PFSK-1 (cell line): ENCODE measurements at regions not wholly inside any gene's neighbourhood (a gene's known extent, or its start where the extent isn't known, plus 50 kb on each side); places are given as distances from the start of the nearest gene placed in this dataset.

Source experiments
- FOXP2 ChIP-seq: optimal IDR thresholded peaks from 2 replicates; pipeline ENCODE3; 2011; ENCODE audit warnings: borderline replicate concordance, control low read depth, inconsistent platforms; ENCODE audit not compliant: insufficient read depth; ENCODE audit errors: extremely low read length, extremely low read depth
- POLR2AphosphoS5 ChIP-seq: IDR thresholded peaks from 2 replicates; pipeline ENCODE4 v1.6.1; 2012; ENCODE audit warnings: low read depth, mild to moderate bottlenecking, control low read depth, low read length, moderate library complexity
- REST ChIP-seq, 2 experiments: IDR thresholded peaks; 2 replicates each; pipeline versions ENCODE4 v1.6.1 to v1.8.0; 2011 to 2012; ENCODE audit warnings: low read depth in 2 of 2, low read length in 2 of 2, control low read depth in 1 of 2, inconsistent platforms in 1 of 2, mild to moderate bottlenecking in 1 of 2, moderate library complexity in 1 of 2; ENCODE audit not compliant: insufficient read depth in 1 of 2
- SIN3A ChIP-seq: IDR thresholded peaks from 2 replicates; pipeline ENCODE4 v1.6.1; 2012; ENCODE audit warnings: mild to moderate bottlenecking, low read length, moderate library complexity, borderline replicate concordance; ENCODE audit not compliant: insufficient read depth
- TAF1 ChIP-seq: IDR thresholded peaks from 2 replicates; pipeline ENCODE4 v1.6.1; 2012; ENCODE audit warnings: low read length, control low read depth, borderline replicate concordance; ENCODE audit not compliant: insufficient read depth

GRCh38 chr4:32798471-32799159, 2078.4 kb downstream of the PCDH7 start:
- no peak for TF ChIP-seq REST (IDR thresholded peaks at IDR 0.05; ENCODE audit: insufficient read depth in 1 of 2, low read depth in 2 of 2, low read length in 2 of 2)
- no peak for TF ChIP-seq TAF1
- TF ChIP-seq POLR2AphosphoS5: no peak
- no peak for TF ChIP-seq SIN3A
- TF ChIP-seq FOXP2: no peak
